K562 (cell line): ENCODE measurements at regions not wholly inside any gene's neighbourhood (a gene's known extent, or its start where the extent isn't known, plus 50 kb on each side); places are given as distances from the start of the nearest gene placed in this dataset.

ENCODE experiments used
- ATAC-seq: fragments of 200-7000 bp; cut with Tn5 transposase; 3 replicates; pipeline ENCODE4 v1.9.1; 2020; ENCODE audit warnings: moderate library complexity
- BruUV-seq: library from RNA; stranded (reverse); fragments of 400-500 nt; replicated peaks from 2 replicates; lab custom pipeline; 2021; lab: Mats Ljungman, UMichigan
- CTCF ChIA-PET: fragments of 300-600 bp; formaldehyde crosslinking; extraction: SDS; loops from one replicate; lab custom pipeline; 2021; ENCODE audit warnings: low intra/inter-chr PET ratio; lab: Yijun Ruan, JAX
- POLR2A ChIA-PET: fragments of 300-600, 350-650 bp; sonication (Branson Sonifier 250); formaldehyde crosslinking; extraction: SDS; loops from one replicate; lab custom pipeline; 2021; ENCODE audit warnings: antibody characterized with exemption, inconsistent platforms; lab: Yijun Ruan, JAX
- DNase-seq, 4 experiments: peaks; one replicate each; pipeline versions ENCODE4 v3.0.0 to v3.0.0-alpha.2; 2011 to 2018; ENCODE audit warnings: low spot score in 3 of 4, mixed read lengths in 3 of 4; ENCODE audit errors: extremely low read depth in 1 of 4
- FAIRE-seq: peaks from 2 replicates; lab custom pipeline; 2011; peaks lifted over from hg19 to GRCh38; lab: Jason Lieb, UNC
- H2AFZ ChIP-seq: 2 replicates; pipeline ENCODE4 v1.6.0; 2011; ENCODE audit warnings: low read depth, low read length, control low read depth, inconsistent platforms
- H3K27ac ChIP-seq: fragments of 200-600 bp; 3 replicates; pipeline ENCODE4 v1.8.0; 2011; ENCODE audit warnings: low read depth, mild to moderate bottlenecking, control low read depth, inconsistent platforms, low read length, moderate library complexity, mixed read lengths; ENCODE audit errors: extremely low read depth
- H3K27me3 ChIP-seq, 2 experiments: fragments of 300-600 bp in 1 of 2; 2 replicates in 1 of 2; 3 replicates in 1 of 2; pipeline versions ENCODE4 v1.6.0 to v1.8.0; 2011; ENCODE audit warnings: inconsistent platforms in 2 of 2, low read length in 2 of 2, mild to moderate bottlenecking in 1 of 2, mixed read lengths in 1 of 2, moderate library complexity in 1 of 2; ENCODE audit not compliant: control insufficient read depth in 2 of 2, insufficient read depth in 2 of 2
- H3K36me3 ChIP-seq: fragments of 300-600 bp; 3 replicates; pipeline ENCODE4 v1.8.0; 2011; ENCODE audit warnings: mild to moderate bottlenecking, low read length, inconsistent platforms; ENCODE audit not compliant: control insufficient read depth, insufficient read depth
- H3K4me1 ChIP-seq, 2 experiments: fragments of 200-600 bp in 1 of 2; replicated peaks in 1 of 2; 2 replicates in 1 of 2; 3 replicates in 1 of 2; pipeline versions ENCODE4 v1.5.1 to v1.8.0; 2011; ENCODE audit warnings: inconsistent platforms in 2 of 2, low read length in 2 of 2, mild to moderate bottlenecking in 1 of 2, mixed read lengths in 1 of 2, moderate library complexity in 1 of 2; ENCODE audit not compliant: control insufficient read depth in 2 of 2, insufficient read depth in 2 of 2
- H3K4me2 ChIP-seq: 2 replicates; pipeline ENCODE4 v1.6.1; 2011; ENCODE audit warnings: low read length, control low read depth, inconsistent platforms, mixed read lengths; ENCODE audit not compliant: insufficient read depth
- H3K4me3 ChIP-seq: fragments of 200-600 bp; sonication (generic), shearing (Covaris generic); 2 replicates; pipeline ENCODE4 v1.5.1; 2016; ENCODE audit warnings: control low read depth, inconsistent platforms
- H3K79me2 ChIP-seq: fragments of 200-600 bp; 3 replicates; pipeline ENCODE4 v1.8.0; 2011; ENCODE audit warnings: low read length, inconsistent platforms; ENCODE audit not compliant: control insufficient read depth, insufficient read depth
- H3K9ac ChIP-seq, 2 experiments: 2 replicates each; pipeline versions ENCODE4 v1.6.0 to v1.6.1; 2011; ENCODE audit warnings: low read depth in 2 of 2, low read length in 2 of 2, control low read depth in 1 of 2, inconsistent platforms in 1 of 2, mild to moderate bottlenecking in 1 of 2, mixed read lengths in 1 of 2; ENCODE audit not compliant: insufficient read depth in 1 of 2
- H3K9me1 ChIP-seq: one replicate; pipeline ENCODE4 v1.6.0; 2011; ENCODE audit warnings: inconsistent platforms, mild to moderate bottlenecking, low read length, moderate library complexity; ENCODE audit not compliant: control insufficient read depth, insufficient read depth
- H3K9me3 ChIP-seq: replicated peaks from 2 replicates; pipeline ENCODE4 v1.5.1; 2011; ENCODE audit warnings: low read depth, low read length, inconsistent platforms; ENCODE audit not compliant: control insufficient read depth, insufficient read depth
- H4K20me1 ChIP-seq: replicated peaks from 2 replicates; pipeline ENCODE4 v1.6.1; 2011; ENCODE audit warnings: low read length, inconsistent platforms, mixed read lengths; ENCODE audit not compliant: control insufficient read depth, insufficient read depth
- DIDO1 ChIP-seq: fragments of 450-650 bp; IDR thresholded peaks from 2 replicates; pipeline ENCODE4 v1.6.1; 2016; ENCODE audit warnings: low read depth, missing biosample characterization, missing genetic modification characterization
- FOXM1 ChIP-seq, 2 experiments: fragments of 450-650 bp in 1 of 2; sonication (generic) in 1 of 2; formaldehyde crosslinking in 1 of 2; IDR thresholded peaks; 2 replicates each; pipeline versions ENCODE4 v1.6.1 to v1.9.0; 2017 to 2022; ENCODE audit warnings: low read depth in 2 of 2, mild to moderate bottlenecking in 2 of 2, missing genetic modification reagents in 1 of 2, moderate library complexity in 1 of 2
- HMG20A ChIP-seq: fragments of 450-650 bp; formaldehyde crosslinking; conservative IDR thresholded peaks from 2 replicates; pipeline ENCODE4 v1.4.0; 2020; ENCODE audit warnings: mild to moderate bottlenecking, mixed read lengths
- L3MBTL2 ChIP-seq: fragments of 450-650 bp; IDR thresholded peaks from 2 replicates; pipeline ENCODE4 v1.6.1; 2016; ENCODE audit warnings: mild to moderate bottlenecking, moderate library complexity
- POLR2G ChIP-seq: fragments of 200-400 bp; formaldehyde crosslinking; IDR thresholded peaks from 2 replicates; pipeline ENCODE4 v1.6.1; 2017; ENCODE audit warnings: low read depth, mild to moderate bottlenecking, antibody characterized with exemption, low read length, moderate library complexity
- PTTG1 ChIP-seq: fragments of 450-650 bp; IDR thresholded peaks from 2 replicates; pipeline ENCODE4 v1.6.1; 2016; ENCODE audit warnings: low read depth, mild to moderate bottlenecking, missing genetic modification characterization, missing compliant biosample characterization
- SUPT5H ChIP-seq: fragments of 450-650 bp; IDR thresholded peaks from 2 replicates; pipeline ENCODE4 v1.6.1; 2016
- TEAD2 ChIP-seq: fragments of 450-650 bp; IDR thresholded peaks from 2 replicates; pipeline ENCODE4 v1.6.1; 2016; ENCODE audit warnings: missing genetic modification characterization, control low read depth, missing compliant biosample characterization
- ZNF695 ChIP-seq: fragments of 450-650 bp; formaldehyde crosslinking; IDR thresholded peaks from 2 replicates; pipeline ENCODE4 v1.4.0; 2020; ENCODE audit warnings: mild to moderate bottlenecking, moderate library complexity
- ZSCAN29 ChIP-seq: fragments of 450-650 bp; IDR thresholded peaks from 2 replicates; pipeline ENCODE4 v1.6.1; 2017
- WGBS: fragments of 100-300 bp; shearing (Covaris generic); methylation state at CpG from one replicate; pipeline ENCODE4 v1.1.6; 2016; ENCODE audit warnings: low coverage, mixed read lengths; ENCODE audit not compliant: insufficient coverage; ENCODE audit errors: missing lambda C conversion rate; 5-methylcytosine and 5-hydroxymethylcytosine counted together
- in situ Hi-C: fragments of 300-500 bp; cut with MboI; formaldehyde crosslinking; loops from 4 replicates; pipeline ENCODE4 v1.15.0; 2018; ENCODE audit warnings: inconsistent platforms, mixed read lengths
- intact Hi-C: fragments of 100-400 bp; cut with micrococcal nuclease; formaldehyde crosslinking; loops from 2 replicates; pipeline ENCODE4 v1.14.2; 2022
- TF ChIP-seq, protein P1 (sequence below): IDR thresholded peaks from 2 replicates; pipeline ENCODE4 v1.6.1; 2011; ENCODE audit not compliant: insufficient read length; ENCODE audit errors: extremely low read depth
- TF ChIP-seq, protein P2 (sequence below): fragments of 250-450 bp; sonication (Bioruptor Pico); IDR thresholded peaks from 2 replicates; pipeline ENCODE4 v1.4.0; 2020
- TF ChIP-seq, protein P3 (sequence below): fragments of 250-450 bp; sonication (Bioruptor Pico); IDR thresholded peaks from 2 replicates; pipeline ENCODE4 v1.4.0; 2020; ENCODE audit warnings: mild to moderate bottlenecking, moderate library complexity
- TF ChIP-seq, protein P4 (sequence below): fragments of 450-650 bp; IDR thresholded peaks from 2 replicates; pipeline ENCODE4 v1.6.1; 2017; ENCODE audit warnings: antibody characterized with exemption, mild to moderate bottlenecking

DNA sequence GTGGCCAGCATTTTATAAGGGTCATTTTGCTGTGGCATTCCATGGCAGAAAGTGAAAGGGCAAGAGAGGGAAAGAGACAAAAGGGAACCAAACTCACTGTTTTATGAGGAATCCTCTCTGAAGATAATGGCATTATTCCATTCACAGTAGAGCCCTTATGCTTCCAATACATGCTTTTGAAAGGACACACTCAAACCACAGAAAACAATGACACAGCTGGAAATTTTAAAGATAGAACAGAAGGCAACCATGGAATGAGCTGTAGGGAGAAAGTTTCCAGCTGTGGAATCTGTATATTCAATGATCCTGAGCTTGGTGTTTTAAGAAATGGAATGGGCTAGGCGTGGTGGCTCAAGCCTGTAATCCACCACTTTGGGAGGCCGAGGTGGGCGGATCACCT, 677.4 kb downstream of the SLITRK1 start:
- DNase-seq (no peak), FAIRE-seq (no peak), ATAC-seq (no peak)
- Histone ChIP-seq H2AFZ (no peak overlapping the region), H3K4me1 (no peaks in the 10 kb centered on the region), H4K20me1 (no peaks in the 10 kb centered on the region), H3K27ac (no peak overlapping the region), H3K4me2 (no peak overlapping the region), H3K9ac (no peak overlapping the region), H3K9me1 (no peaks in the 10 kb centered on the region), H3K27me3 (no peaks in the 10 kb centered on the region), H3K9me3 (no peaks in the 10 kb centered on the region), H3K79me2 (no peaks in the 10 kb centered on the region), H3K36me3 (no peaks in the 10 kb centered on the region), H3K4me3 (no peak overlapping the region)
- intact Hi-C loops (no loop called here), in situ Hi-C loops (no loop called here)
- ChIA-PET CTCF (no interaction called here), POLR2A (no interaction called here)
- no TSS peak for BruUV-seq
- 0% methylated on average over 3 of the region's 3 CpGs for WGBS
- no peak for TF ChIP-seq ZNF695
- TF ChIP-seq HMG20A (CRISPR knock-in tag) = no peak
- TF ChIP-seq TEAD2 (tag) = no peak
- TF ChIP-seq, protein P1, sequence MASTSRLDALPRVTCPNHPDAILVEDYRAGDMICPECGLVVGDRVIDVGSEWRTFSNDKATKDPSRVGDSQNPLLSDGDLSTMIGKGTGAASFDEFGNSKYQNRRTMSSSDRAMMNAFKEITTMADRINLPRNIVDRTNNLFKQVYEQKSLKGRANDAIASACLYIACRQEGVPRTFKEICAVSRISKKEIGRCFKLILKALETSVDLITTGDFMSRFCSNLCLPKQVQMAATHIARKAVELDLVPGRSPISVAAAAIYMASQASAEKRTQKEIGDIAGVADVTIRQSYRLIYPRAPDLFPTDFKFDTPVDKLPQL = no peak
- no peak for TF ChIP-seq FOXM1 (IDR thresholded peaks at IDR 0.05; ENCODE audit: low read depth)
- TF ChIP-seq FOXM1 (CRISPR knock-in tag; IDR thresholded peaks at IDR 0.05; ENCODE audit: low read depth) = no peak
- TF ChIP-seq PTTG1 = no peak
- TF ChIP-seq POLR2G = no peak
- TF ChIP-seq SUPT5H = no peak
- TF ChIP-seq, protein P2, sequence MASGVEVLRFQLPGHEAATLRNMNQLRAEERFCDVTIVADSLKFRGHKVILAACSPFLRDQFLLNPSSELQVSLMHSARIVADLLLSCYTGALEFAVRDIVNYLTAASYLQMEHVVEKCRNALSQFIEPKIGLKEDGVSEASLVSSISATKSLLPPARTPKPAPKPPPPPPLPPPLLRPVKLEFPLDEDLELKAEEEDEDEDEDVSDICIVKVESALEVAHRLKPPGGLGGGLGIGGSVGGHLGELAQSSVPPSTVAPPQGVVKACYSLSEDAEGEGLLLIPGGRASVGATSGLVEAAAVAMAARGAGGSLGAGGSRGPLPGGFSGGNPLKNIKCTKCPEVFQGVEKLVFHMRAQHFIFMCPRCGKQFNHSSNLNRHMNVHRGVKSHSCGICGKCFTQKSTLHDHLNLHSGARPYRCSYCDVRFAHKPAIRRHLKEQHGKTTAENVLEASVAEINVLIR (CRISPR knock-in tag) = no peak
- no peak for TF ChIP-seq DIDO1 (tag)
- TF ChIP-seq, protein P3, sequence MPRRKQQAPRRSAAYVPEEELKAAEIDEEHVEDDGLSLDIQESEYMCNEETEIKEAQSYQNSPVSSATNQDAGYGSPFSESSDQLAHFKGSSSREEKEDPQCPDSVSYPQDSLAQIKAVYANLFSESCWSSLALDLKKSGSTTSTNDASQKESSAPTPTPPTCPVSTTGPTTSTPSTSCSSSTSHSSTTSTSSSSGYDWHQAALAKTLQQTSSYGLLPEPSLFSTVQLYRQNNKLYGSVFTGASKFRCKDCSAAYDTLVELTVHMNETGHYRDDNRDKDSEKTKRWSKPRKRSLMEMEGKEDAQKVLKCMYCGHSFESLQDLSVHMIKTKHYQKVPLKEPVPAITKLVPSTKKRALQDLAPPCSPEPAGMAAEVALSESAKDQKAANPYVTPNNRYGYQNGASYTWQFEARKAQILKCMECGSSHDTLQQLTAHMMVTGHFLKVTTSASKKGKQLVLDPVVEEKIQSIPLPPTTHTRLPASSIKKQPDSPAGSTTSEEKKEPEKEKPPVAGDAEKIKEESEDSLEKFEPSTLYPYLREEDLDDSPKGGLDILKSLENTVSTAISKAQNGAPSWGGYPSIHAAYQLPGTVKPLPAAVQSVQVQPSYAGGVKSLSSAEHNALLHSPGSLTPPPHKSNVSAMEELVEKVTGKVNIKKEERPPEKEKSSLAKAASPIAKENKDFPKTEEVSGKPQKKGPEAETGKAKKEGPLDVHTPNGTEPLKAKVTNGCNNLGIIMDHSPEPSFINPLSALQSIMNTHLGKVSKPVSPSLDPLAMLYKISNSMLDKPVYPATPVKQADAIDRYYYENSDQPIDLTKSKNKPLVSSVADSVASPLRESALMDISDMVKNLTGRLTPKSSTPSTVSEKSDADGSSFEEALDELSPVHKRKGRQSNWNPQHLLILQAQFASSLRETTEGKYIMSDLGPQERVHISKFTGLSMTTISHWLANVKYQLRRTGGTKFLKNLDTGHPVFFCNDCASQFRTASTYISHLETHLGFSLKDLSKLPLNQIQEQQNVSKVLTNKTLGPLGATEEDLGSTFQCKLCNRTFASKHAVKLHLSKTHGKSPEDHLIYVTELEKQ = no peak
- TF ChIP-seq ZSCAN29 = no peak
- TF ChIP-seq, protein P4, sequence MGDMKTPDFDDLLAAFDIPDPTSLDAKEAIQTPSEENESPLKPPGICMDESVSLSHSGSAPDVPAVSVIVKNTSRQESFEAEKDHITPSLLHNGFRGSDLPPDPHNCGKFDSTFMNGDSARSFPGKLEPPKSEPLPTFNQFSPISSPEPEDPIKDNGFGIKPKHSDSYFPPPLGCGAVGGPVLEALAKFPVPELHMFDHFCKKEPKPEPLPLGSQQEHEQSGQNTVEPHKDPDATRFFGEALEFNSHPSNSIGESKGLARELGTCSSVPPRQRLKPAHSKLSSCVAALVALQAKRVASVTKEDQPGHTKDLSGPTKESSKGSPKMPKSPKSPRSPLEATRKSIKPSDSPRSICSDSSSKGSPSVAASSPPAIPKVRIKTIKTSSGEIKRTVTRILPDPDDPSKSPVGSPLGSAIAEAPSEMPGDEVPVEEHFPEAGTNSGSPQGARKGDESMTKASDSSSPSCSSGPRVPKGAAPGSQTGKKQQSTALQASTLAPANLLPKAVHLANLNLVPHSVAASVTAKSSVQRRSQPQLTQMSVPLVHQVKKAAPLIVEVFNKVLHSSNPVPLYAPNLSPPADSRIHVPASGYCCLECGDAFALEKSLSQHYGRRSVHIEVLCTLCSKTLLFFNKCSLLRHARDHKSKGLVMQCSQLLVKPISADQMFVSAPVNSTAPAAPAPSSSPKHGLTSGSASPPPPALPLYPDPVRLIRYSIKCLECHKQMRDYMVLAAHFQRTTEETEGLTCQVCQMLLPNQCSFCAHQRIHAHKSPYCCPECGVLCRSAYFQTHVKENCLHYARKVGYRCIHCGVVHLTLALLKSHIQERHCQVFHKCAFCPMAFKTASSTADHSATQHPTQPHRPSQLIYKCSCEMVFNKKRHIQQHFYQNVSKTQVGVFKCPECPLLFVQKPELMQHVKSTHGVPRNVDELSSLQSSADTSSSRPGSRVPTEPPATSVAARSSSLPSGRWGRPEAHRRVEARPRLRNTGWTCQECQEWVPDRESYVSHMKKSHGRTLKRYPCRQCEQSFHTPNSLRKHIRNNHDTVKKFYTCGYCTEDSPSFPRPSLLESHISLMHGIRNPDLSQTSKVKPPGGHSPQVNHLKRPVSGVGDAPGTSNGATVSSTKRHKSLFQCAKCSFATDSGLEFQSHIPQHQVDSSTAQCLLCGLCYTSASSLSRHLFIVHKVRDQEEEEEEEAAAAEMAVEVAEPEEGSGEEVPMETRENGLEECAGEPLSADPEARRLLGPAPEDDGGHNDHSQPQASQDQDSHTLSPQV = no peak
- no peak for TF ChIP-seq L3MBTL2
